ENCODE measurements at regions not wholly inside any gene's neighbourhood (a gene's known extent, or its start where the extent isn't known, plus 50 kb on each side); places are given as distances from the start of the nearest gene placed in this dataset.
A peak's percentile ranks its signal among the peaks of the same experiment; 100 is the strongest.

- no peak for TF ChIP-seq RAD21 (IDR thresholded peaks at IDR 0.05; ENCODE audit: low read length)
Observed at GRCh38 chr5:68757006-68757405, 336.8 kb upstream of the SLC30A5 start (continued).

- WGBS (ENCODE audit: low lambda C conversion rate), result 50% methylated on average over 1 of the region's 1 CpG
- CTCF ChIA-PET, result no interaction called here
- no peaks in the 10 kb centered on the region for H3K36me3 ChIP-seq (replicated peaks in 1 of 2; ENCODE audit: control insufficient read depth in 1 of 2, insufficient read depth in 2 of 2, low read length in 1 of 2)
Observed at GRCh38 chr5:68757626-68758212, 336.1 kb upstream of the SLC30A5 start.

GRCh38 chr5:68759593-68759992 lies 334.2 kb upstream of the SLC30A5 start:
- CTCF ChIA-PET, result interaction anchor here (0.7 kb wide), 1 partner anchor 115 kb away, joined by 3 read pairs; no protein-coding TSS in a partner anchor
- Histone ChIP-seq H3K4me2 (no peak overlapping the region), H3K9me2 (no peaks in the 10 kb centered on the region), H3K4me3 (ENCODE audit: low read depth in 2 of 2, low read length in 1 of 2) (no peak overlapping the region), H3K9me3 (no peaks in the 10 kb centered on the region), H2AFZ (ENCODE audit: low read depth) (no peak overlapping the region), H3K4me1 (ENCODE audit: control insufficient read depth in 1 of 2, insufficient read depth in 2 of 2, low read depth in 1 of 2, low read length in 1 of 2) (peaks cover 0 to 5% of the 10 kb centered on the region in 2 experiments; a peak in 1 of 4 replicates), H3K27me3 (ENCODE audit: insufficient read depth) (no peaks in the 10 kb centered on the region), H3K9ac (no peak overlapping the region), H3K79me2 (ENCODE audit: insufficient read depth) (no peaks in the 10 kb centered on the region), H4K20me1 (ENCODE audit: insufficient read depth) (no peaks in the 10 kb centered on the region), H3K27ac (ENCODE audit: low read depth in 2 of 2, low read length in 1 of 2) (no peak overlapping the region), H3F3A (replicated peaks; ENCODE audit: insufficient read depth) (no peaks in the 10 kb centered on the region), H3K36me3 (replicated peaks in 1 of 2; ENCODE audit: control insufficient read depth in 1 of 2, insufficient read depth in 2 of 2, low read length in 1 of 2) (no peaks in the 10 kb centered on the region)
- TF ChIP-seq RFX5 (IDR thresholded peaks at IDR 0.05; ENCODE audit: low read length) (no peak), MAX (IDR thresholded peaks at IDR 0.05; ENCODE audit: low read depth) (no peak), GATA2 (CRISPR knock-in tag; IDR thresholded peaks at IDR 0.05) (no peak), FOSL2 (IDR thresholded peaks at IDR 0.05; ENCODE audit: borderline replicate concordance, low read depth) (no peak), CTCF (IDR thresholded peaks at IDR 0.05) (no peak), MEF2A (IDR thresholded peaks at IDR 0.05; ENCODE audit: borderline replicate concordance, low read depth) (no peak)
- TF ChIP-seq, protein P1, sequence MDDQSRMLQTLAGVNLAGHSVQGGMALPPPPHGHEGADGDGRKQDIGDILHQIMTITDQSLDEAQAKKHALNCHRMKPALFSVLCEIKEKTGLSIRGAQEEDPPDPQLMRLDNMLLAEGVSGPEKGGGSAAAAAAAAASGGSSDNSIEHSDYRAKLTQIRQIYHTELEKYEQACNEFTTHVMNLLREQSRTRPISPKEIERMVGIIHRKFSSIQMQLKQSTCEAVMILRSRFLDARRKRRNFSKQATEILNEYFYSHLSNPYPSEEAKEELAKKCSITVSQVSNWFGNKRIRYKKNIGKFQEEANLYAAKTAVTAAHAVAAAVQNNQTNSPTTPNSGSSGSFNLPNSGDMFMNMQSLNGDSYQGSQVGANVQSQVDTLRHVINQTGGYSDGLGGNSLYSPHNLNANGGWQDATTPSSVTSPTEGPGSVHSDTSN (IDR thresholded peaks at IDR 0.05), result no peak
- 49% methylated on average over 5 of the region's 5 CpGs for WGBS (ENCODE audit: low lambda C conversion rate)
- no peak for DNase-seq
- POLR2A ChIA-PET, result no interaction called here

More at GRCh38 chr5:68757626-68758212, 336.1 kb upstream of the SLC30A5 start:
- POLR2A ChIA-PET, result no interaction called here
- H3K9me2 ChIP-seq, result no peaks in the 10 kb centered on the region
- peak; percentile 20 for DNase-seq
- H3K4me1 ChIP-seq (ENCODE audit: control insufficient read depth in 1 of 2, insufficient read depth in 2 of 2, low read depth in 1 of 2, low read length in 1 of 2), result peaks cover 0 to 5% of the 10 kb centered on the region in 2 experiments; a peak in 1 of 4 replicates
- no peaks in the 10 kb centered on the region for H4K20me1 ChIP-seq (ENCODE audit: insufficient read depth)
- no peak overlapping the region for H3K4me2 ChIP-seq
- no peak overlapping the region for H2AFZ ChIP-seq (ENCODE audit: low read depth)
- H3K9ac ChIP-seq, result no peak overlapping the region
- no peaks in the 10 kb centered on the region for H3K9me3 ChIP-seq
- no peaks in the 10 kb centered on the region for H3K79me2 ChIP-seq (ENCODE audit: insufficient read depth)
- no peak overlapping the region; a peak in 1 of 4 replicates for H3K27ac ChIP-seq (ENCODE audit: low read depth in 2 of 2, low read length in 1 of 2)
- H3K27me3 ChIP-seq (ENCODE audit: insufficient read depth), result no peaks in the 10 kb centered on the region
- H3K4me3 ChIP-seq (ENCODE audit: low read depth in 2 of 2, low read length in 1 of 2), result no peak overlapping the region
- TF ChIP-seq GATA2 (CRISPR knock-in tag; IDR thresholded peaks at IDR 0.05), result peak; percentile 42; the same call in 1 of the 2 replicates
- 0 out of 4 replicates have a peak, but pooled peaks of 1 of the 2 experiments have one; percentile 6 for TF ChIP-seq EP300 (IDR thresholded peaks at IDR 0.05; ENCODE audit: borderline replicate concordance in 1 of 2, low read depth in 1 of 2, low read length in 1 of 2)
- TF ChIP-seq, protein P2, sequence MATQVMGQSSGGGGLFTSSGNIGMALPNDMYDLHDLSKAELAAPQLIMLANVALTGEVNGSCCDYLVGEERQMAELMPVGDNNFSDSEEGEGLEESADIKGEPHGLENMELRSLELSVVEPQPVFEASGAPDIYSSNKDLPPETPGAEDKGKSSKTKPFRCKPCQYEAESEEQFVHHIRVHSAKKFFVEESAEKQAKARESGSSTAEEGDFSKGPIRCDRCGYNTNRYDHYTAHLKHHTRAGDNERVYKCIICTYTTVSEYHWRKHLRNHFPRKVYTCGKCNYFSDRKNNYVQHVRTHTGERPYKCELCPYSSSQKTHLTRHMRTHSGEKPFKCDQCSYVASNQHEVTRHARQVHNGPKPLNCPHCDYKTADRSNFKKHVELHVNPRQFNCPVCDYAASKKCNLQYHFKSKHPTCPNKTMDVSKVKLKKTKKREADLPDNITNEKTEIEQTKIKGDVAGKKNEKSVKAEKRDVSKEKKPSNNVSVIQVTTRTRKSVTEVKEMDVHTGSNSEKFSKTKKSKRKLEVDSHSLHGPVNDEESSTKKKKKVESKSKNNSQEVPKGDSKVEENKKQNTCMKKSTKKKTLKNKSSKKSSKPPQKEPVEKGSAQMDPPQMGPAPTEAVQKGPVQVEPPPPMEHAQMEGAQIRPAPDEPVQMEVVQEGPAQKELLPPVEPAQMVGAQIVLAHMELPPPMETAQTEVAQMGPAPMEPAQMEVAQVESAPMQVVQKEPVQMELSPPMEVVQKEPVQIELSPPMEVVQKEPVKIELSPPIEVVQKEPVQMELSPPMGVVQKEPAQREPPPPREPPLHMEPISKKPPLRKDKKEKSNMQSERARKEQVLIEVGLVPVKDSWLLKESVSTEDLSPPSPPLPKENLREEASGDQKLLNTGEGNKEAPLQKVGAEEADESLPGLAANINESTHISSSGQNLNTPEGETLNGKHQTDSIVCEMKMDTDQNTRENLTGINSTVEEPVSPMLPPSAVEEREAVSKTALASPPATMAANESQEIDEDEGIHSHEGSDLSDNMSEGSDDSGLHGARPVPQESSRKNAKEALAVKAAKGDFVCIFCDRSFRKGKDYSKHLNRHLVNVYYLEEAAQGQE (IDR thresholded peaks at IDR 0.05; ENCODE audit: low read depth, low read length), result no peak
- TF ChIP-seq MEF2A (IDR thresholded peaks at IDR 0.05; ENCODE audit: borderline replicate concordance, low read depth), result no peak
- no peaks in the 10 kb centered on the region for H3F3A ChIP-seq (replicated peaks; ENCODE audit: insufficient read depth)
